ENCODE measurements at regions not wholly inside any gene's neighbourhood (a gene's known extent, or its start where the extent isn't known, plus 50 kb on each side); places are given as distances from the start of the nearest gene placed in this dataset.

DNA sequence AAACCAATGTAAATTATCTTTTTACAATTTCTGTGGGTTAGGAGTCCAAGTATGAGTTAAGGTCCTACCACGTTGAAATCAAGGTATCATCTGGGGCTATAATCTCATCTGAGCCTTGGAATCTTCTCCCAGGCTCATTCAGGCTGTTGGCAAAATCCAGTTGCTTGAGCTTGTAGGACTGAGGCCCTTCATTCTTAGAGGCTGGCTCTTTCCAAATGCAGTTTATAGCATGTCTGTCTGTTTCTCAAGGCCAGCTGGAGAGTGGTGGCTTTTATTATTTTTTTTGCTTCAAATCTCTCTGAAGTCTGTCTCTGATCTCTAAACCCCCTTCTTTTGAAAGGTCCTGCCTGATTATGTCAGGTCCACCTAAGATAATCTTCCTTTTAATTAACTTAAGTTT, 177.2 kb upstream of the ASCC3 start:
- TF ChIP-seq YY1 (IDR thresholded peaks at IDR 0.05; ENCODE audit: insufficient read depth, insufficient read length) (no peak), ZNF274 (IDR thresholded peaks at IDR 0.05; ENCODE audit: low read depth, low read length) (no peak), SUZ12 (IDR thresholded peaks at IDR 0.05; ENCODE audit: extremely low read depth, insufficient read depth, insufficient read length) (no peak)
- no peak overlapping the region for H3K4me3 ChIP-seq (ENCODE audit: insufficient read length, low read depth)
- DNase-seq (ENCODE audit: low read depth, low spot score), result no peak
- no peaks in the 10 kb centered on the region for H3K27me3 ChIP-seq (ENCODE audit: insufficient read depth, insufficient read length)
- H3K9ac ChIP-seq (ENCODE audit: insufficient read length, low read depth), result no peak overlapping the region
- H3K36me3 ChIP-seq (ENCODE audit: insufficient read depth, insufficient read length, low read length), result no peaks in the 10 kb centered on the region
- H3K9me3 ChIP-seq (ENCODE audit: insufficient read depth, low read length), result no peaks in the 10 kb centered on the region
- peaks cover 2% of the 10 kb centered on the region for H3K4me1 ChIP-seq (ENCODE audit: insufficient read depth, insufficient read length)

DNA sequence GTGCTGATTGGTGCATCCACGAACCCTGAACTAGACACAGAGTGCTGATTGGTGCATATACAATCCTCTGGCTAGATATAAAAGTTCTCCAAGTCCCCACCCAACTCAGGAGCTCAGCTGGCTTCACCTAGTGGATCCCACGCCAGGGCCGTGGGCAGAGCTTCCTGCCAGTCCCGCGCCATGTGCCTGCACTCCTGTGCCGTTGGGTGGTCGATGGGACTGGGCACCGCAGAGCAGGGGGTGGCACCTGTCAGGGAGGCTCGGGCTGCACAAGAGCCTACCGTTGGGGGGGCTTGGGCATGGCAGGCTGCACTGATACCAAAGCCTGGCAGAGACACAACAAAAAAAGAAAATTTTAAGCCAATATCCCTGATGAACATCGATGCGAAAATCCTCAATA, 185.4 kb upstream of the ASCC3 start:
- no peak for DNase-seq (ENCODE audit: low read depth, low spot score)
- TF ChIP-seq SUZ12 (IDR thresholded peaks at IDR 0.05; ENCODE audit: extremely low read depth, insufficient read depth, insufficient read length) (no peak), ZNF274 (IDR thresholded peaks at IDR 0.05; ENCODE audit: low read depth, low read length) (no peak), YY1 (IDR thresholded peaks at IDR 0.05; ENCODE audit: insufficient read depth, insufficient read length) (no peak)
- Histone ChIP-seq H3K4me3 (ENCODE audit: insufficient read length, low read depth) (no peak overlapping the region), H3K4me1 (ENCODE audit: insufficient read depth, insufficient read length) (peaks cover 2% of the 10 kb centered on the region), H3K9me3 (ENCODE audit: insufficient read depth, low read length) (no peaks in the 10 kb centered on the region; the same call in 1 of the 2 replicates), H3K9ac (ENCODE audit: insufficient read length, low read depth) (no peak overlapping the region), H3K36me3 (ENCODE audit: insufficient read depth, insufficient read length, low read length) (no peaks in the 10 kb centered on the region), H3K27me3 (ENCODE audit: insufficient read depth, insufficient read length) (no peaks in the 10 kb centered on the region)

DNA sequence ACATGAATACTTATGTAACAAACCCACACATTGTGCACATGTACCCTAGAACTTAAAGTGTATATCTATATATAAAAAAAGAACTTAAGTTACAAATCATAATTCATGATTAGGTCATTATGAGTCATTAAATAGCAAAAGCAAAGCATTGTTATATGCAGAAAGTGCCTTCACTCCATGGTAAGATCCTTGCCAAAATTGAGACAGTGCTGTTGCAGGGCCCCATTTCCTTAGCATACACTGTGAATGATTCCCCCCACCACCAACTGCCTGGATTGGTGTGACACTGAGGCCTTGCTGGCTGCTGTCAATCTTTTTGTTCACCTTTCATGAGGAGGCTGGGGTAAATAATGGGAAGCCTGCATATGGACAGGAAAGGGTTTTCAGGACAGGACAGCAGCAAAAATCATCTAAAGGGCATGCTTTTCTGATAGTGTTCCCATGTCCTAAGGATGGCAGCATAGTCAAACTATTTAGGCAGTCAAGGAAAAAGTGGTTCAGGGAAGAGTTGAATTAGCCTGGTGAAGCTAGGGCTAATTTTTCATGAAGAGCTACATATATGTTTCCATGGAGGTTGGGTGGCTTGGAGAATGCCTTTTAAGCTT, 188.2 kb upstream of the ASCC3 start:
- Histone ChIP-seq H3K4me3 (ENCODE audit: insufficient read length, low read depth) (no peak overlapping the region), H3K4me1 (ENCODE audit: insufficient read depth, insufficient read length) (no peaks in the 10 kb centered on the region), H3K36me3 (ENCODE audit: insufficient read depth, insufficient read length, low read length) (no peaks in the 10 kb centered on the region), H3K9ac (ENCODE audit: insufficient read length, low read depth) (no peak overlapping the region), H3K27me3 (ENCODE audit: insufficient read depth, insufficient read length) (no peaks in the 10 kb centered on the region), H3K9me3 (ENCODE audit: insufficient read depth, low read length) (no peaks in the 10 kb centered on the region; the same call in 1 of the 2 replicates)
- no peak for DNase-seq (ENCODE audit: low read depth, low spot score)
- TF ChIP-seq YY1 (IDR thresholded peaks at IDR 0.05; ENCODE audit: insufficient read depth, insufficient read length), result no peak

DNA sequence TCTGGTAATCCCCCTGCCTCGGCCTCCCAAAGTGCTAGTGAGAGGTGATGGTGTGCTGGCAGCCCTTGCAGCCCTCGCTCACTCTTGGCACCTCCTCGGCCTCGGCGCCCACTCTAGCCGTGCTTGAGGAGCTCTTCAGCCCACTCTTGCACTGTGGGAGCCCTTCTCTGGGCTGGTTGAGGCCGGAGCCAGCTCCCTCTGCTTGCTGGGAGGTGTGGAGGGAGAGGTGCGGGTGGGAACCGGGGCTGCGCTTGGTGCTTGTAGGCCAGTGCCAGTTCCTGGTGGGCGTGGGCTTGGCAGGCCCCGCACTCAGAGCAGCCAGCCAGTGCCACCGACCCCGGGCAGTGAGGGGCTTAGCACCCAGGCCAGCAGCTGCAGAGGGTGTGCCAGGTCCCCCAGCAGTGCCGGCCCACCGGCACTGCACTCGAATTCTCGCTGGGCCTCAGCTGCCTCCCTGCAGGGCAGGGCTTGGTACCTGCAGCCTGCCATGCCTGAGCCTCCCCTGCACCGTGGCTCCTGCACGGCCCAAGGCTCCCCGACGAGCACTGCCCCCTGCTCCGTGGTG, 189.0 kb upstream of the ASCC3 start:
- no peaks in the 10 kb centered on the region; the same call in 1 of the 2 replicates for H3K9me3 ChIP-seq (ENCODE audit: insufficient read depth, low read length)
- no peaks in the 10 kb centered on the region for H3K36me3 ChIP-seq (ENCODE audit: insufficient read depth, insufficient read length, low read length)
- H3K4me3 ChIP-seq (ENCODE audit: insufficient read length, low read depth), result no peak overlapping the region
- no peak for TF ChIP-seq SUZ12 (IDR thresholded peaks at IDR 0.05; ENCODE audit: extremely low read depth, insufficient read depth, insufficient read length)
- no peak for TF ChIP-seq ZNF274 (IDR thresholded peaks at IDR 0.05; ENCODE audit: low read depth, low read length)
- no peak for TF ChIP-seq YY1 (IDR thresholded peaks at IDR 0.05; ENCODE audit: insufficient read depth, insufficient read length)
- no peak for DNase-seq (ENCODE audit: low read depth, low spot score)
- H3K4me1 ChIP-seq (ENCODE audit: insufficient read depth, insufficient read length), result no peaks in the 10 kb centered on the region
- H3K27me3 ChIP-seq (ENCODE audit: insufficient read depth, insufficient read length), result no peaks in the 10 kb centered on the region
- H3K9ac ChIP-seq (ENCODE audit: insufficient read length, low read depth), result no peak overlapping the region

DNA sequence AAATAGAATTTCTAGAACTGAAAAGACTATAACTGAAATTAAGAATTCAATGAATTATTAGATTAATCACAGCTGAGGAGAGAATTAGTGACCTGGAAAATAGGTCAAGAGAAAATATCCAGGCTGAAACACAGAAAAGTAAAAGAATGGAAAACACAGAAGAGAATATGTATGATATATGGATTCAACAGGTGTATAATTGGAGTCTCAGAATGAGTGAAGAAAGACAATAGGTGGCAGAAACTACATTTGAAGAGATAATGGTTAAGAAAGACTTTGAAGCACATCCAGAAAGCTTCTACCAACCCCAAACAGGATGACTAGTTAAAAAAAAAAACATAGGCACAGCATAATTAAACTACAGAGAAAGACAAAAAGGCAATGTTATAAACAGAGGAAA, 196.2 kb upstream of the ASCC3 start:
- no peak overlapping the region for H3K4me3 ChIP-seq (ENCODE audit: insufficient read length, low read depth)
- no peaks in the 10 kb centered on the region for H3K27me3 ChIP-seq (ENCODE audit: insufficient read depth, insufficient read length)
- no peaks in the 10 kb centered on the region for H3K4me1 ChIP-seq (ENCODE audit: insufficient read depth, insufficient read length)
- peaks cover 11% of the 10 kb centered on the region; the same call in 1 of the 2 replicates for H3K9me3 ChIP-seq (ENCODE audit: insufficient read depth, low read length)
- TF ChIP-seq ZNF274 (IDR thresholded peaks at IDR 0.05; ENCODE audit: low read depth, low read length) (no peak), YY1 (IDR thresholded peaks at IDR 0.05; ENCODE audit: insufficient read depth, insufficient read length) (no peak), SUZ12 (IDR thresholded peaks at IDR 0.05; ENCODE audit: extremely low read depth, insufficient read depth, insufficient read length) (no peak)
- no peaks in the 10 kb centered on the region for H3K36me3 ChIP-seq (ENCODE audit: insufficient read depth, insufficient read length, low read length)
- no peak overlapping the region for H3K9ac ChIP-seq (ENCODE audit: insufficient read length, low read depth)
- DNase-seq (ENCODE audit: low read depth, low spot score), result no peak

DNA sequence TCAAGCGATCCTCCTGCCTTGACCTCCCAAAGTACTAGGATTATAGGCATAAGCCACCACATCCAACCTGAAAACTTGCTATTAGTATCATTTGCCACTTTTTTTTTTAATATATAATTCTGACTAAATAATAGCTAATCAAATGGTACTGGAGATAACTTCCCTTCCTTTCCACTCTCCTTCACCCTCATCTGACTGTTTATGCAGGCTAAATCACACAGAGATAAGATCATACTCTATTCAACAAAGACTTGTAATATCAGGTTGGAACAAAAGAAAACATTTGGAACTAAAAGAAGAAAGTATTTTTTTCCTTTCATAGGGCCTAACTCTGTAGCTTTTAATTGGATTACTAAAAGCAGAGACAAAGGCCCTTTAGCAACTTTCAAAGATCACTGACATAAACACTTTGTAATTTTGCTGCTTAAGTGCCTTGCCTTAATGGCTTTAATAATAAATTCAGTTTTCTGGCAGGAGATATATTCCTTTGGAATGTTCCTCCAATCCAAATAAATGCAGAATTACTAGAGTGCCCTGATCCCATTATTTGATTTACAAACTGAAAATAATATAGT, 198.7 kb upstream of the ASCC3 start:
- Histone ChIP-seq H3K4me3 (ENCODE audit: insufficient read length, low read depth) (no peak overlapping the region), H3K36me3 (ENCODE audit: insufficient read depth, insufficient read length, low read length) (no peaks in the 10 kb centered on the region), H3K9me3 (ENCODE audit: insufficient read depth, low read length) (peaks cover 11% of the 10 kb centered on the region; the same call in 1 of the 2 replicates), H3K4me1 (ENCODE audit: insufficient read depth, insufficient read length) (no peaks in the 10 kb centered on the region), H3K27me3 (ENCODE audit: insufficient read depth, insufficient read length) (no peaks in the 10 kb centered on the region), H3K9ac (ENCODE audit: insufficient read length, low read depth) (no peak overlapping the region)
- TF ChIP-seq SUZ12 (IDR thresholded peaks at IDR 0.05; ENCODE audit: extremely low read depth, insufficient read depth, insufficient read length) (no peak), ZNF274 (IDR thresholded peaks at IDR 0.05; ENCODE audit: low read depth, low read length) (no peak), YY1 (IDR thresholded peaks at IDR 0.05; ENCODE audit: insufficient read depth, insufficient read length) (no peak)
- DNase-seq (ENCODE audit: low read depth, low spot score), result no peak

DNA sequence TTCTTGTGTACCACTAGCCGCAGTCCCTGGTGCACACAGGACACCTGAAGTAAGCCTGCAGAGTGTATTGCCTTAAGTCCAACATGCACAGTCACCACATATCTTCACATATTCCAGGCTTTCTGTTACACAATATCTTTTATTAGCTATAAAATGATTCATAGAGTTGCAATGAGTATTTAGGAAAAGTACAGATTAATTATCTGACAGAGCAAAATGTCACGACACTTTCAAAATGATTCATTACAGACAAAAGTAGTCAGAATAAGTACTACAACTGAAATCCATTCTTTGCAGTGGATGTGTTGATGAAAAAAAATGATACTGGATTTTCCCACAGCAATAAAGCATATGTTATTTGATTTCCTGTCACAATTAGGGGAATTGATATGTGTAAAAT, 199.5 kb upstream of the ASCC3 start:
- peaks cover 11% of the 10 kb centered on the region; the same call in 1 of the 2 replicates for H3K9me3 ChIP-seq (ENCODE audit: insufficient read depth, low read length)
- DNase-seq (ENCODE audit: low read depth, low spot score), result no peak
- H3K27me3 ChIP-seq (ENCODE audit: insufficient read depth, insufficient read length), result no peaks in the 10 kb centered on the region
- H3K36me3 ChIP-seq (ENCODE audit: insufficient read depth, insufficient read length, low read length), result no peaks in the 10 kb centered on the region
- no peak overlapping the region for H3K9ac ChIP-seq (ENCODE audit: insufficient read length, low read depth)
- no peak for TF ChIP-seq YY1 (IDR thresholded peaks at IDR 0.05; ENCODE audit: insufficient read depth, insufficient read length)
- TF ChIP-seq ZNF274 (IDR thresholded peaks at IDR 0.05; ENCODE audit: low read depth, low read length), result no peak
- no peak for TF ChIP-seq SUZ12 (IDR thresholded peaks at IDR 0.05; ENCODE audit: extremely low read depth, insufficient read depth, insufficient read length)
- no peak overlapping the region for H3K4me3 ChIP-seq (ENCODE audit: insufficient read length, low read depth)
- no peaks in the 10 kb centered on the region for H3K4me1 ChIP-seq (ENCODE audit: insufficient read depth, insufficient read length)

All from NT2/D1 (cell line).